ENCODE measurements at regions not wholly inside any gene's neighbourhood (a gene's known extent, or its start where the extent isn't known, plus 50 kb on each side); places are given as distances from the start of the nearest gene placed in this dataset.
A peak's percentile ranks its signal among the peaks of the same experiment; 100 is the strongest.
"Not testable (repeated sequence)": the region's sequence is repeated elsewhere in the genome, so short reads cannot be mapped to it uniquely, and the experiment has no call there.

DNA sequence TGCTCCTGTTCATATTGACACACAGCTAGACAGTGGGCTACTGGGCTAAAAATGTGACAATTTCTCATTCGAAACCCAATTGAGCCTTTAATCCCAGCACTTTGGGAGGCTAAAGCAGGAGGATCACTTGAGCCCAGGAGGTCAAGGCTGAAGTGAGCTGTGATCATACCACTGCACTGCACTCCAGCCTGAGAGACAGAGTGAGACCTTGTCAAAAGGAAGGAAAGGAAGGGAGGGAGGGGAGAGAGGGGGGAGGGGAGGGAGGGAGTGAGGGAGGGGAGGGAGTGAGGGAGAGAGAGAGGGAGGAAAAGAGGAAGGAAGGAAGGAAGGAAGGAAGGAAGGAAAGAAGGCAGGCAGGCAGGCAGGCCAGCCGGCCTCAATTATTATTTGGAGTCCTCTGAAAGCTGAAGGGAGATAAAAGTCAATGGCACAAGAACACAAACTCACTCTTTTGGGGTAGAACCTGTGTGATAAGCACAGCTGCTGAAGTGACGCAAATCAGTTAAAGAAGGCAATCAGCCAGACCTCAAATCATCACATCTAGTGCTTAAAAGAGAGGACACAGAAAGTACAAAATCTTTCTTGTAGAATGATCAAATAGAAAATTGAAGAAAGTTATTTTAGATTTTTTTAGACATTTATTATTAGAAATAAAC lies 98.1 kb downstream of the CCDC71L start:
- DNase-seq (ENCODE audit: low spot score), result no peak

DNA sequence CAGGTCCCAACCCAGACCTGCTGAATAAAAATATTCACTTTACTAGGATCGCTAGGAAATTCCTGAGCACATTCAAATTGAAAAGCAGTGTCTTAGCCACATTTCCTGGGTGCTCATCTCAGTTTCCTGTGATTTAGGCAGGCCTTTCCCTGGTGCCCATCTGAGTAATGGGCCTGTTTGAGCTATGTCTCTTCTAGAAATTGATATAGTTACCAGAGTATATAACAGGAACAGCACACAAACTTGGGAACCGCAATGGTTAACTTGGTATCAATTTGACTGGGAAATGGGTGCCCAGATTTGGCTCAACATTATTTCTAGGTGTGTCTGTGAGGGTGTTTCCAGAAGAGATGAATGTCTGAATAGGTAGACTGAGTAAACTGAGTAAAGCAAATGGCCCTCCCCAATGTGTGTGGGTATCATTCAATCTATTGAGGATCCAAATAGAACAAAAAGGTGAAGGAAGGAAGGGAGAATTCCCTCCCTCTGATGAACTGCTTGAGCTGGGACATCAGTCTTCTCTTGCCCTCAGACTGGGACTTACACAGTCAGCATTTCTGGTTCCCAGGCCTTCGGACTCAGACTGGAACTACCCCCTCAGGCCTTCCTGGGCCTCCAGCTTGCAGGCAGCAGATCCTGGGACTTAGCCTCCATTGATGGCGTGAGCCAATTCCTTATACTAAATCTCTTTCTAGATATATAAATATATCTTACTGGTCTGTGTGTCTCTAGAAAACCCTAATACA lies 99.1 kb downstream of the CCDC71L start:
- DNase-seq (ENCODE audit: low spot score), result no peak

DNA sequence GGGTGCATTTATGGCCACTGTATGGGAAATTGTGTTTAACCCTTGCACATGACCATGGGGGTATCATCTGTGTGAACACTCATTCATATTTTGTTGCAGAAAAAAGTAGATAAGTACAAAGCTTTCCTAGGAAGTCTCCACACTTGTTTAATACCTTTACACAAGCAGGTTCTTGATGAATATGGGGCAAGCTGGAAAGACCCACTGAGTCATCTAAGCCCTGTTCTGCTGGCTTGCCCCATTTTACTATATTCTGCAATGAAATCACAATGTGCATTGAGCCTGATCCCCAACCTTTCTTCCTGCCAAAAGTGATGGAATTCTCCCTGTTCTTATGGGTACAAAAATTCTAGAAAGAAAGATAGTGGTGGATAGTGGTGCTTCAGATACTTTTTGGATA lies 99.8 kb downstream of the CCDC71L start:
- no peak for DNase-seq (ENCODE audit: low spot score)

DNA sequence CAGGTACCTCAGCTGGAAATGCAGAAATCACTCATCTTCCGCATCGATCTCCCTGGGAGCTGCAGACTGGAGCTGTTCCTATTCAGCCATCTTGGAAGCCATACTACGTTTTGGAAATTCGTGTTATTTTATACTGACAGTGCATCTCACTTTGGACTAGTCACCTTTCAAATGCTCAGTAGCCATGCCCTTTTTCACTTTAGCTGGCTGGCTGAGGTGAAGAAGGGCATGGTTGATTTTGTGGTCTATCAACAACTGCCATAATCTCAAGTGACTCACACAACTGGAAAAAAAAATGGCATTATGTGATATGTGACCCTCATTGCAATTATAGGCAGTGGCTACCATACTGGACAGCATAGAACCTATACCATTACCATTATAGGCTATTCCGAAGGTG lies 100.5 kb downstream of the CCDC71L start:
- DNase-seq (ENCODE audit: low spot score), result no peak

DNA sequence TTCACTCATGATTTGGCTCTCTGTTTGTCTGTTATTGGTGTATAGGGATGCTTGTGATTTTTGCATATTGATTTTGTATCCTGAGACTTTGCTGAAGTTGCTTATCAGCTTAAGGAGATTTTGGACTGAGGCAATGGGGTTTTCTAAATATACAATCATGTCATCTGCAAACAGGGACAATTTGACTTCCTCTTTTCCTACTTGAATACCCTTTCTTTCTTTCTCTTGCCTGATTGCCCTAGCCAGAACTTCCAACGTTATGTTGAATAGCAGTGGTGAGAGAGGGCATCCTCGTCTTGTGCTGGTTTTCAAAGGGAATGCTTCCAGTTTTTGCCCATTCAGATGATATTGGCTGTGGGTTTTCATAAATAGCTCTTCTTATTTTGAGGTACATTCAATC lies 104.7 kb downstream of the CCDC71L start:
- not testable (repeated sequence) for DNase-seq (ENCODE audit: low spot score)

DNA sequence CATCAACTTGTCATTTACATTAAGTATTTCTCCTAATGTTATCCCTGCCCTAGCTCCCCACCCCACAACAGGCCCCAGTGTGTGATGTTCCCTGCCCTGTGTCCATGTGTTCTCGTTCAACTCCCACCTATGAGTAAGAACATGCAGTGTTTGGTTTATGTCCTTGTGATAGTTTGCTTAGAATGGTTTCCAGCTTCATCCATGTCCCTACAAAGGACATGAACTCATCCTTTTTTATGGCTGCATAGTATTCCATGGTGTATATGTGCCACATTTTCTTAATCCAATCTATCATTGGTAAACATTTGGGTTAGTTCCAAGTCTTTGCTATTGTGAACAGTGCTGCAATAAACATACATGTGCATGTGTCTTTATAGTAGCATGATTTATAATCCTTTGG lies 106.3 kb downstream of the CCDC71L start:
- DNase-seq (ENCODE audit: low spot score), result not testable (repeated sequence)

DNA sequence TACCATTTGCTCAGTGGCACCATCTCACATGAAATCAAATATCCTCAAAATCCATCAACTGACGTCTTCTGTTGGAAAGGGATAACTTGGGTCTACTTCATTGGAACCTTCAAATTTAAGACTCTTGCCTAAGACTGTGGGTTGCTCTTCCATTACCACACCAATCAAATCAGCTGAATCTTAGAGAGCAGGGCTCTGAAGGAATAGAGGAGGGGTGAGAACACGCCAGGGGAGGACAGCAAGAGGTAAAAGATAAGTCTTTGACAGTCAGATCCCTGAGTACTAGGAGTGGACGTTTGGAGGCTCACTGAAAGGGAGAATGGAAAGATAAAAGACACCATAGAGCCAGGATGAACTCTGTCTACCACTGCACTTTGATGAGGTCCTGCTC lies 107.5 kb downstream of the CCDC71L start:
- no peak for DNase-seq (ENCODE audit: low spot score)

DNA sequence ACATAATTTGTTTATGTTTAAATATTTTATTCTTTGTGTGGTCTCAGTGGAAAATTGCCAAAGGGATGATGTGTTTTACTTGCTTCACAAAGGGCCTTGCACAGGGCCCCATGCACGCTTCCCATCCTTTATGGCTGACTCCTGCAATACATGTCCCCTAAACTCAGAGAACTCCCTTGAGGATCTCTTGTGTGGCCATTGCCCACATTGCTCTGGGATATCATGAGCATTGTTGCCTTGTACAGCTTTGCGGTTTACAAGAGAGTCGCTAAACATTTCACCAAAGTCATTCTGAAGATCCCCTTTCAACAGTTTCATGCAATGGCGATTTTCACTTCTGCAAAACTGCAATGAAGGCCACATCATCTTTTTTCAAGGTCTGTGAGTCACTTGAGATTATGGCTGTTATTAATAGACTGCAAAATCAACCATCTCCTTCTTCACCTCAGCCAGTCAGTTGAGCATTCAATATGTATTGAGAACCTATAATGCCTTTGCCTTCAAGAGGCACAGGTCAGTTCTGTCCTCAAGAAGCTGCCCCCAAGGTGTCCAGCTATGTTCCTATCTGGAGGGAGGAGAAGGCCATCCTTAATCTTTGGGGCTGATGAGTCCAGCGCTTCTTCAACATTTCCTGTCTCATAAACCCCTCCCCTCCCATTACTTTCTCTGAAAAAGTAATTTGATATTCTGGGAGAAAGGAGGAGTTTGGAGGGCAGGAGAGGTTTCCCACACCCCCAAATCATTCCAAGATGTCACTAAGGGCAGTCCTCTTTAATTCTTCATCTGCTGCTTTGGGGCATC lies 108.1 kb downstream of the CCDC71L start:
- peak; percentile 7 for DNase-seq (ENCODE audit: low spot score)

DNA sequence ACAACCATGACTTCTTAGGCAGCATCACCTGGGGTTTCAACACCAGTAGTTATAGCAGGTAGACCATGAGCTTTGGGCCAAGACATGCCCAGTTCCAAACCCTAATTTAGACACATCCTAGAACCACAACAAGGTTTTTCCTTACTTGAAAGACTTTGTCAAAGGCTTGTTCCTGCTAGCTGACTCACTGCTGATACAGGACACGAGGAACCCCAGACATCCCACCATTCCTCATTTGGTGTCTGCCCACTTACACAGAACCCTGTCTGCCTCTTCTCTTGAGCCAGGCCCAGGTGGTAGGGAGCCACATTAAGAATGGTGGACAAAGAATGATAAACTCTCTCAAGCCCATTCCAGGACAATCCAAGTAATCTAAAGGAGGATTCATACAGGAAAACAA lies 109.0 kb downstream of the CCDC71L start:
- DNase-seq (ENCODE audit: low spot score), result no peak

DNA sequence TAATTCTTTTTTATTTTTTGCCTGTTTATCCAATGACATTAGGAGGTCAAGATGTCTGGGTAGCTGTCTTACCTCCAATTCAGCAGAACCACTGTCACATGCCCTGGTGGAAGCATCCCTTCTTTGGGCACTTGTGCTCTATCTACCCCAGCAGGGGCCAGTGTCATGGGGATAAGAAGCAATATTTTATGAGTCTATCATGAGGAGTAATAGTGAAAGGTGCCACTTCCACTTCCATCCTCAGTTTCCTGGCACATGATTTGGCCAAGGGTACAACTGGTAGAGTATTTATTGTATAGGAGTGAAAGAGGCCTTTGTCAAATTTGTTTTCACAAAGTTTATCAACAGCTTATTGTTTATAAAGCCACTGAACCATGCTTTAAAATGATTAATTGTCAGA lies 112.5 kb downstream of the CCDC71L start:
- DNase-seq (ENCODE audit: low spot score), result no peak

DNA sequence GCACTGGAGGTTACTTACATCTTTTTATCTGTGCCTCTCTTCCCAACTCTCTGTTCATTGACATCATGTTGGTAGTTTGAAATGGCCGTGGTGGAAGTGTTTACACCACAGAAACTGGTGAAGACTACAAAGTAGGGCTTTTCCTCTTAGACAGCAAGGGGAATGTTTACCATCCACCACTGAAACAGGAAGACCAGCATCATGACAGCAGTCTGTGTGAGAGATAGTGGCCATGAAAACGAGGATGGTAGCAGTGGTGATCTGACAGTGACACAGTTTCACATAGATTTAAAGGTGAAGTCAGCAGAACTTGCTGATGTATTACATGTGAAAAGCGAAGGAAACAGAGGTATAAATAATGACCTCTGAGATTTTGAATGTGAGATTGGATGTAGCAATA lies 115.7 kb downstream of the CCDC71L start:
- no peak for DNase-seq (ENCODE audit: low spot score)

DNA sequence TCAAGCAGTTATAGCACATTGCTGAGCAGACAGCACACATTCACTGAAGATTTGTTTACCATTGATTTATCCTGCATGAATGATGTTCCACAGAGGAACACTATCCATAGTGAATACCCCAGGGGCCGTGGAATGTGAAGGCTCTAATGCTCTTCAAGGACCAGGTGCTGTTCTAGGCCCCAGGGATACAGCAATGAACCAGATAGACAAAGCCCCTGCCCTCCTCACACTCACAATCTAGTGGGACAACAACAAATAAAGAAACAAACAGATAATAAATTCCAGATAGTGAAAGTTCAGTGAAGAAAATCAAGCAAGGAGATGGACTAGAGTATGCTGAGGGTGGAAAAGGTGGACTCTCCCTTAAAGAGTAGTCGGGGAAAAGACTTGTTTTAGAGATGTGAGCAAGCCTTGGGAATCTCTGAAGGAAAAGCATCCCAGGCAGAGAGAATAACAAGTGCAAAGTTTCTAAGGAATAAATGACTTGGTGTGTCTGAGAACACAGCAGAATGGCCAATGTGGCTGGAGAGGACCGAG lies 117.7 kb downstream of the CCDC71L start:
- no peak for DNase-seq (ENCODE audit: low spot score)

DNA sequence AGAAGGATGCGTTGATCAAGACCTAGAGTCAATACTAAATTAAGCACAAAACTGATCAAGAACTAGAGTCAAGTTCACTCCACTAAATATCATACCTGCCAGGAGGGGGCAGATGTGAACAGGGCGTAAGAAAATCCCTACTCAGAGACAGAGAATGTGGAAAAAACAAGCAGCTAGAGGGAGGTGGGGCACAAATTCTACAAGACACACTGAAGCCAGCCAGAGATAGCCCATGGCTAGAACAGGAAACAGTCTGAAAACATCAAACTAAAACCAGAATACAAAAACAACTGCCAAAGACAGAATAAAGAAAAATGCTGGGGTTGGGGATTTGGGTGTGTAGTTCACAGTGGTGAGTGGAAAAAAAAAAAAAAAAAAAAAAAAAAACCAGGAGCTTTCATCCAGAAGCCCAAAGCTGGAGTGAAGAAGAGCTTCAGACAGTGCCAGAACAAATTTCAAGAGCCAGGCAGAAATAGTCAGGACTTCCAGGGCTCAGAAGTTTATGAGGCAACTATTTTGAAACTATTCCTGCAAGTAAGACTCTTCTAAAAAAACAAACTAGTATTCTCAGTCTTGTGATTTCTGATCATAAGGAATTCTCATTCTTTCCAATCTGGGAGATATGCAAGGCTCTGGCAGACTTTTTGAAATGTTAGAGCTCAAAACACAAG lies 118.3 kb downstream of the CCDC71L start:
- DNase-seq (ENCODE audit: low spot score), result peak; percentile 38

DNA sequence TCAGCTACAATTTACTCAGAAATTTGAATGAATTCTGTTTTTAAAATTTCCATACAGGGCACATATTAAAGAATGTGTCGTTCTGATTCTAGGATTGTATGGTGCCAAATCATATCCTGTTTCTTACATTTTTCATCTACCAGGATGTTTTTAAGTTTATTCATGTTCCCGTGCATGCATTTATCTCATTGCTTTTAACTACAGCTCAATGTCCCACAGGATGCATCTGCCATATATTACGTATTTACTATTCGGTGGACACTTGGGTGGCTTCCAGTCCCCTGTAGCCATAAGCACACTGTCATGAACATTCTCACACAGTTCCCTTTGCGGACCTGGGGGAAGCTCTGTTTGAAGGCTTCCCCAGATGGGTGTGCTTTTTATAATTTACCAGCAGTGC lies 122.3 kb downstream of the CCDC71L start:
- DNase-seq (ENCODE audit: low spot score), result no peak

DNA sequence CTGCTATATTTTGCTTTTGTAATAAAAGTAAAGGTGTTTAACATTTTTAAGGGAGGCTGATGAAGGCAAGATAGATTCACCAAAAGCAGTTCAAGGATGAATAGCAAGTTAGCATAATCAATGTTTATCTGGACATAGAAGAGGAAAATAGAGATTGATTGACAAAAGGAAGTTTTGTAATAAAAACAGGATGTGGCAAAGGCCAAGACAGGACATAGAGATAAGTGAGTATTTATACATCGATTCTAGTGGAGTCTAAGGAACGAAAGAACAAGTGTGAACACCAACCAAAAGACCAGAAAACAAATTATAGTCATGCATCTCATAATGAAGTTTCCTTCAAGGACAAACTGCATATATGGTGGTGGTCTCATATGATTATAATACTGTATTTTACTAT lies 123.8 kb downstream of the CCDC71L start:
- DNase-seq (ENCODE audit: low spot score), result no peak

DNA sequence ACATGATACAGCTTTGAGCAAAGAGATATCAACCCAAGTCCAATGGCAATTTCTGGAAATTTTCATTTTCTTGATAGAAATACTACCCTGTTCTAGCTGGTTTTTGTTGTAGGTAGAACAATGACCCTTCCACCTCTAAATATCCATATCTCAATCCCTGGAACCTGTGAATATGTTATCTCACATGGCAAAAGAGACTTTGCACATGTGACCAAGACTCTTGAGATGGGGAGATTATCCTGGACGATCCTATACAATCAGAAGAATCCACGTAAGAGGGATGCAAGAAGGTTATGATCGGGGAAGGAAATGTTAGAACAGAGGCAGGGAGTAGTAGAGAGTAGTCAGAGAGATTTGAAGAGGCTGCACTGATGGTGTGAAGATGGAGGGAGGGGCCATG lies 124.9 kb downstream of the CCDC71L start:
- no peak for DNase-seq (ENCODE audit: low spot score)

DNA sequence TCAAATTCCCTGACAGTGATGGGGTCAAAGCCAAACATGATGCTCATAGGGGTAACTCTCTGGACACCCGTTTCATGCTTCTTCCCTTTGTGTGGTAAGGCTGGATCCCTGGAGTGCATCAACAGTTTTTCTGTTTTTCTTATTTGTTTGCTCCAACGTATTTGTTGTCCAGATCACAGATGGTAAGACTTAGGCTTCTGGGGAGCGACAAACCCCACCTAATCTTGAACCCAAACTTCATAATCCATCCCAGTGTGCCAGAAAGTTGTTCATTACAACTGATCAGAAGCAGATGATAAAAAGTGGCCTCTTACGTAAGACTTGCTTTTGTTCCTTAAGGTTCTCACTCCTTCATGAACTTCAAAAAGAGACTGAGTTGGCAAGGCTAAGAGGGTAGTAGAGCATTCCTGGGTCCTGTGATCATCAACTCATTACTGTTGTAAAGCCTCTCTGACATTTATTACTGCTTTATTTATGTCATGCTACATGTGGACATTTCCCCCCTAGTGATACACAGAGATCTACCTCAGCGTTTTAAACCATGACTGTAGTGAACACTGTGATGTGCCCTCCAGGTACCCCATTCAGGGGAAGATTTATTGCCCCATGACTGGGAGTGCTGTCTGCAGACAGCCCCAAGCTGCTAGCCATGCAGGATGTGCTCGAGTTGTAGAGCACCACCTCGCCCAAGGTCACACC lies 125.6 kb downstream of the CCDC71L start:
- no peak for DNase-seq (ENCODE audit: low spot score)

DNA sequence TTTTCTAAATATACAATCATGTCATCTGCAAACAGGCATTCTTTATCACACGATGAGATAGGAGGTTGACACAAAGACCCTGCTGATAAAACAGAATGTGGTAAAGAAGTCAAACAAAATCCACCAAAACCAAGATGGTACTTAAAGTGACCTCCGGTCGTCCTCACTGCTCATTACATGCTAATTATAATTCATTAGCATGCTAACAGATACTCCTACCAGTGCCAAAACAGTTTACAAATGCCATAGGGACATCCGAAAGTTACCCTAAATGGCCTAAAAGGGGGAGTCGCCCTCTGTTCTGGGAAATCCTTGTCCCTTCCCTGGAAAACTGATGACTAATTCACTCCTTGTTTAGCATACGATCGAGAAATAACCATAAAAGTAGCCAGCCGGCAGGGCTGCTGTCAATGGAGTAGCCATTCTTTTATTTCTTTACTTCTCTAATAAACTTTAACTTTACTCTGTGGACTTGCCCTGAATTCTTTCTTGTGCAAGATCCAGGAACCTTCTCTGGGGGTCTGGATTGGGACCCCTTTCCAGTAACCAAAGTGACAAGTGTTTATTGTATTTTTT lies 126.6 kb downstream of the CCDC71L start:
- DNase-seq (ENCODE audit: low spot score), result no peak

DNA sequence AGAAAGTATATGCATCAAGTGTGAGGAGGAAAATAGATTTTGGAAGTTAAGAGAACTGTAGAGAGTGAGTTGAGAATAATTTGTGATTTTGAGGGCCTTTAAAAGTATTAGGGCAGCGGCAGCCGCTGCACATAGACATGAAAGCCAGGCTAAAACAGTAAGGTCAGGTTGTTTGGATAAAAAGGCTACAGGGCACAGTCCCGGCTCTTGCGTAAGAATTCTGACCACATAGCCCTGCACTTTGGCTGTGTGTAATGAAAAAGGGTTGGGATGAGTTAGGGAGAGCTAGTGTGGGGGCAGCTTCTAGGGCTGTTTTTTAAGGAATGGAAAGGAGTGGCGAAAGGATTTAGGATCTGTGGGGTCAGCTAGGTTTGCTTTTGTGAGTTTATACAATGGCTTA lies 130.8 kb downstream of the CCDC71L start:
- DNase-seq (ENCODE audit: low spot score), result not testable (repeated sequence)

DNA sequence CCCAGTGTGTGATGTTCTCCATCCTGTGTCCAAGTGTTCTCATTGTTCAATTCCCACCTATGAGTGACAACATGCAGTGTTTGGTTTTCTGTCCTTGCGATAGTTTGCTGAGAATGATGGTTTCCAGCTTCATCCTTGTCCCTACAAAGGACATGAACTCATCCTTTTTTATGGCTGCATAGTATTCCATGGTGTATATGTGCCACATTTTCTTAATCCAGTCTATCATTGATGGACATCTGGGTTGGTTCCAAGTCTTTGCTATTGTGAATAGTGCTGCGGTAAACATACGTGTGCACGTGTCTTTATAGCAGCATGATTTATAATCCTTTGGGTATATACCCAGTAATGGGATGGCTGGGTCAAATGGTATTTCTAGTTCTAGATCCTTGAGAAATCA lies 134.3 kb downstream of the CCDC71L start:
- DNase-seq (ENCODE audit: low spot score), result not testable (repeated sequence)

DNA sequence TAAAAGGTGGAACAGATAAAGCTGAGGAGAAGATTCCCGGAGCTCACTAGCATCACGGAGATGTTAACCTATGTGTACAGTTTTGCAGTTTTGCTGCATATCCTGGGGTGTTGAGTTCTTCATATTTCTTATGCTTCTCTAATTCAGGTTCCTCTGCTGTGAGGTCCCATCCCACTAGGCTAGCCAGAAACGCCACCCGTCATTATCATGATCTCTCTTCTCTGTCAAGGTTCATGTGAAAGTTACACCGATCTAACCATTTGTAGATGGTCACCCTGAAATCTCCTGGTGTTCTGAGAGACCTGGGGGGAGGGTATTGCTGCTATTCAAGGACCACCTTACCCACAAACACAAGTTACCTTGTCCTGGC lies 136.3 kb downstream of the CCDC71L start:
- DNase-seq (ENCODE audit: low spot score), result no peak

Measured in CD4-positive, alpha-beta T cell treated with Interleukin-2 at 100 ng/mL for 4 hours (primary cell).